Heart left ventricle (tissue), 16 donors: ENCODE measurements at regions not wholly inside any gene's neighbourhood (a gene's known extent, or its start where the extent isn't known, plus 50 kb on each side); places are given as distances from the start of the nearest gene placed in this dataset.
A peak's percentile ranks its signal among the peaks of the same experiment; 100 is the strongest.

Source experiments
- ATAC-seq, 4 donors: fragments of 200-7000 bp; cut with Tn5 transposase; one replicate each; pipeline ENCODE4 v1.9.1; 2020 to 2022; ENCODE audit warnings: moderate library complexity in 4 of 4, mild to moderate bottlenecking in 3 of 4, moderate number of reproducible peaks in 1 of 4
- DNase-seq, 5 donors: peaks; one replicate each; pipeline ENCODE4 v3.0.0-alpha.2; 2020
- H3K27ac ChIP-seq, 12 donors: fragments of 200-600 bp; sonication (generic) in 4 of 12; one replicate each; pipeline versions ENCODE4 v1.5.0 to v1.8.0; 2016 to 2022; ENCODE audit warnings: mild to moderate bottlenecking in 2 of 12
- H3K27me3 ChIP-seq, 9 donors: fragments of 200-600 bp; sonication (generic) in 2 of 9; one replicate each; pipeline versions ENCODE4 v1.5.1 to v1.8.0; 2016 to 2022; ENCODE audit warnings: mild to moderate bottlenecking in 3 of 9
- H3K36me3 ChIP-seq, 9 donors: fragments of 200-600 bp; sonication (generic) in 2 of 9; one replicate each; pipeline versions ENCODE4 v1.5.0 to v1.8.0; 2018 to 2022; ENCODE audit warnings: mild to moderate bottlenecking in 2 of 9
- H3K4me1 ChIP-seq, 12 donors: fragments of 200-600 bp; sonication (generic) in 4 of 12; one replicate each; pipeline versions ENCODE4 v1.5.0 to v1.8.0; 2016 to 2022; ENCODE audit warnings: mild to moderate bottlenecking in 3 of 12
- H3K4me3 ChIP-seq, 12 donors: fragments of 200-600 bp; sonication (generic) in 4 of 12; one replicate each; pipeline versions ENCODE4 v1.5.0 to v1.8.0; 2017 to 2022; ENCODE audit warnings: mild to moderate bottlenecking in 9 of 12, moderate library complexity in 4 of 12
- H3K9me3 ChIP-seq, 12 donors: fragments of 200-600 bp; sonication (generic) in 4 of 12; one replicate each; pipeline versions ENCODE4 v1.5.0 to v1.8.0; 2016 to 2022; ENCODE audit warnings: mild to moderate bottlenecking in 1 of 12
- CTCF ChIP-seq, 12 donors: fragments of 200-600 bp; sonication (generic) in 4 of 12; IDR thresholded peaks; one replicate each; pipeline versions ENCODE4 v1.5.0 to v1.8.0; 2018 to 2022; ENCODE audit warnings: antibody characterized with exemption in 12 of 12, mild to moderate bottlenecking in 5 of 12
- POLR2A ChIP-seq, 2 donors: fragments of 450-650 bp; IDR thresholded peaks; one replicate each; pipeline ENCODE4 v1.6.1; 2017; ENCODE audit warnings: antibody characterized with exemption in 2 of 2, mild to moderate bottlenecking in 2 of 2, moderate library complexity in 2 of 2
- WGBS, 4 donors: extraction: QIAGEN DNeasy Blood & Tissue Kit in 2 of 4; methylation state at CpG; one replicate each; pipeline versions ENCODE4 v1.1.5 to v1.1.7; 2013 to 2018; 5-methylcytosine and 5-hydroxymethylcytosine counted together
- intact Hi-C, 10 donors: fragments of 100-400 bp; cut with DNase I; formaldehyde crosslinking; loops; one replicate each; pipeline versions ENCODE4 v1.11.1 to v1.14.2; 2022
- donor health status: ischemic (EF 13 %, LVEDD 7.1; RV severe dilation, severe dysfunction).
- donor health status: healthy with polysubstance abuse.
- donor health status: DM: no; HTN: yes; CAD: no.
- donor health status: DM: no; HTN: no; CAD: no.
- donor health status: ischemic (EF 25% LVEDD 6.9; RV normal size, moderate dysfunction).
- donor health status: ischemic (EF 25% LVEDD 5.7; RV mildly dilated, moderate dysfunction).
- donor health status: healthy.
- donor health status: DM: yes; HTN: yes; CAD: no.
- donor health status: ischemic (EF 35%, LVEDD 5.7; RV mildly dilated, moderate dysfunction).
- donor health status: nonischemic (EF 11% LVEDD 7.7; RV severe dilation, severe dysfunction).
- donor health status: DM: yes; HTN: yes; CAD: no.
- donor health status: PGD.
- donor health status: ischemic (EF 29% LVEDD 5.4; RV normal size, mild dysfunction).
- donor health status: nonischemic (EF 23%, LVEDD 6.1; RV moderate dilation, normal function).

GRCh38 chr6:105881608-105882007, 204.5 kb upstream of the PRDM1 start:
- intact Hi-C loops = no loop called here
- TF ChIP-seq POLR2A (IDR thresholded peaks at IDR 0.05) = no peak
- no peak for TF ChIP-seq CTCF (IDR thresholded peaks at IDR 0.05)
- WGBS, 4 donors = 86 to 93% (median 89%) methylated on average over 3 of the region's 3 CpGs
- ATAC-seq (no peak), DNase-seq (no peak)
- Histone ChIP-seq H3K27ac (no peak overlapping the region), H3K9me3 (no peaks in the 10 kb centered on the region), H3K36me3 (no peaks in the 10 kb centered on the region), H3K27me3 (no peaks in the 10 kb centered on the region), H3K4me3 (no peak overlapping the region), H3K4me1 (peaks cover 0 to 67% (median 0%) of the 10 kb centered on the region in 12 donors)

- 61 to 68% (median 65%) methylated on average over 13 of the region's 13 CpGs for WGBS, 4 donors
- Histone ChIP-seq H3K9me3 (no peaks in the 10 kb centered on the region), H3K27ac (peak overlapping the region in 4 of 12 donors; percentile 15 to 87 (median 26)), H3K27me3 (no peaks in the 10 kb centered on the region), H3K4me1 (peaks cover 0 to 60% (median 0%) of the 10 kb centered on the region in 12 donors), H3K36me3 (no peaks in the 10 kb centered on the region), H3K4me3 (peak overlapping the region in 4 of 12 donors; percentile 1 to 17 (median 10))
- peak; percentile 47 to 87 (median 60) for ATAC-seq
- TF ChIP-seq CTCF (IDR thresholded peaks at IDR 0.05) (no peak), POLR2A (IDR thresholded peaks at IDR 0.05) (no peak)
- intact Hi-C loops = no loop called here
- DNase-seq = peak in 3 of 5 donors; percentile 37 to 49 (median 43)
Measured at GRCh38 chr6:105880030-105880492, 206.1 kb upstream of the PRDM1 start.

DNA sequence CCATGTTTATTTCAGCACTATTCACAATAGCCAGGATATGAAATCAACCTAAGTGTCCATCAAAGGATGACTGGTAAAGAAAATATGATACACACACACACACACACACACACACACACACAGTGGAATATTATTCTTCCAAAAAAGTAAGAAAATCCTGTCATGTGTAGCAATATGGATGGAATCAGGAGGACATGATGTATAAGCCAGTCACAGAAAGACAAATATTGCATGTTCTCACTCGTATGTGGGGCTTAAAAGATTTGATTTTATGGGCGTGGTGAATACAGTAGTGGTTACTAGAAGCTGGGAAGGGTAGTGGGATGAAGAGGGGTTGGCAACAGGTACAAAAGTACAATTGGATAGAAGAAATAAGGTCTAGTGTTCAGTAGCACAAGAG, 207.0 kb upstream of the PRDM1 start:
- H3K27ac ChIP-seq = peak overlapping the region in 1 of 12 donors; percentile 87
- no peak for TF ChIP-seq CTCF (IDR thresholded peaks at IDR 0.05)
- no peak for TF ChIP-seq POLR2A (IDR thresholded peaks at IDR 0.05)
- no peaks in the 10 kb centered on the region for H3K36me3 ChIP-seq
- DNase-seq (no peak), ATAC-seq (no peak)
- no peaks in the 10 kb centered on the region for H3K27me3 ChIP-seq
- peaks cover 0 to 53% (median 0%) of the 10 kb centered on the region in 12 donors for H3K4me1 ChIP-seq
- WGBS, 4 donors = 84 to 92% (median 86%) methylated on average over 2 of the region's 2 CpGs
- intact Hi-C loops = no loop called here
- H3K9me3 ChIP-seq = no peaks in the 10 kb centered on the region
- H3K4me3 ChIP-seq = no peak overlapping the region

DNA sequence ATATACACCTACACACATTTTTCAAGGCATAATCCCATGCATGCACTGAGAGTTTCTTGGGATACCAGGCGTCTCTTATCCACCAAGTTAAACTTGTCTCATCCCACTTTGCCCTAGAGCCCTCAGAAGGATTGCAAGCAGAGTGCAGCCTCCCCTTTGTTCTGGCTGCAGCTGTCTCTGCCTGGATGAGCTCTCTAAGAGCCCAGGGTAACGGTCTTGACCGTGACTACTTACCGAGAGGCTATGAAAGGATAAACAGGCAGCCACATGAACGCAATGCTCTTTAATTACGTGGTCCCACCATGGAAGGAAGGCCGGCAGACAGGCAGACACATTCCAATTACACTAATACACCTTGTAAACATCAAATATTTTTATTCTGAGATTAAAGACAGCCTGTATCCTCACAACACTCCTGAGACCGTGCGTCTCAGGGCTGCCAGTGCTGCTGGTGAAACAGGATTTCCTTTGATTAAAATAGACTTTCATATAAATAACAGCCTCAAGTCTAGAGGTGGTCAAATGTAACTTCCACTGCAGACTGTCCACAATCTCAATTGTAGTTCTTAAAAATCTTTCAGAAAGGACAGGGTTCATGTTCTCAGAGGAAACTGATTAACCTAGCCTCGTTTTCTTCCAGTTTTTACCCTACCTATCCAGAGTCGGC, 210.0 kb upstream of the PRDM1 start:
- WGBS, 4 donors = 29 to 61% (median 47%) methylated on average over 11 of the region's 11 CpGs
- intact Hi-C loops = no loop called here
- Histone ChIP-seq H3K9me3 (no peaks in the 10 kb centered on the region), H3K36me3 (no peaks in the 10 kb centered on the region), H3K4me3 (peak overlapping the region in 1 of 12 donors; percentile 2), H3K27me3 (no peaks in the 10 kb centered on the region), H3K4me1 (peaks cover 0 to 43% (median 0%) of the 10 kb centered on the region in 12 donors), H3K27ac (no peak overlapping the region)
- no peak for ATAC-seq
- TF ChIP-seq POLR2A (IDR thresholded peaks at IDR 0.05) (no peak), CTCF (IDR thresholded peaks at IDR 0.05) (no peak)
- no peak for DNase-seq
